Body of pancreas (tissue), 4 donors: ENCODE measurements at regions not wholly inside any gene's neighbourhood (a gene's known extent, or its start where the extent isn't known, plus 50 kb on each side); places are given as distances from the start of the nearest gene placed in this dataset.

Experiments
- POLR2A ChIP-seq, 3 donors: fragments of 450-650 bp; IDR thresholded peaks; one replicate each; pipeline ENCODE4 v1.6.1; 2016; ENCODE audit warnings: antibody characterized with exemption in 3 of 3, mild to moderate bottlenecking in 2 of 3
- TF ChIP-seq, protein P1 (sequence below), 7 experiments: fragments of 450-650 bp in 4 of 7; fragments of 200-600 bp in 3 of 7; sonication (generic) in 3 of 7; IDR thresholded peaks; one replicate each; pipeline ENCODE4 v1.5.1; 2016 to 2019; ENCODE audit warnings: antibody characterized with exemption in 7 of 7

GRCh38 chr18:42281851-42282250 lies 326.8 kb downstream of the PIK3C3 start:
- TF ChIP-seq, protein P1, sequence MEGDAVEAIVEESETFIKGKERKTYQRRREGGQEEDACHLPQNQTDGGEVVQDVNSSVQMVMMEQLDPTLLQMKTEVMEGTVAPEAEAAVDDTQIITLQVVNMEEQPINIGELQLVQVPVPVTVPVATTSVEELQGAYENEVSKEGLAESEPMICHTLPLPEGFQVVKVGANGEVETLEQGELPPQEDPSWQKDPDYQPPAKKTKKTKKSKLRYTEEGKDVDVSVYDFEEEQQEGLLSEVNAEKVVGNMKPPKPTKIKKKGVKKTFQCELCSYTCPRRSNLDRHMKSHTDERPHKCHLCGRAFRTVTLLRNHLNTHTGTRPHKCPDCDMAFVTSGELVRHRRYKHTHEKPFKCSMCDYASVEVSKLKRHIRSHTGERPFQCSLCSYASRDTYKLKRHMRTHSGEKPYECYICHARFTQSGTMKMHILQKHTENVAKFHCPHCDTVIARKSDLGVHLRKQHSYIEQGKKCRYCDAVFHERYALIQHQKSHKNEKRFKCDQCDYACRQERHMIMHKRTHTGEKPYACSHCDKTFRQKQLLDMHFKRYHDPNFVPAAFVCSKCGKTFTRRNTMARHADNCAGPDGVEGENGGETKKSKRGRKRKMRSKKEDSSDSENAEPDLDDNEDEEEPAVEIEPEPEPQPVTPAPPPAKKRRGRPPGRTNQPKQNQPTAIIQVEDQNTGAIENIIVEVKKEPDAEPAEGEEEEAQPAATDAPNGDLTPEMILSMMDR (IDR thresholded peaks at IDR 0.05), result no peak
- TF ChIP-seq POLR2A (IDR thresholded peaks at IDR 0.05), result no peak
